GM21381 (cell line): ENCODE measurements at regions not wholly inside any gene's neighbourhood (a gene's known extent, or its start where the extent isn't known, plus 50 kb on each side); places are given as distances from the start of the nearest gene placed in this dataset.
A peak's percentile ranks its signal among the peaks of the same experiment; 100 is the strongest.
"Not testable (repeated sequence)": the region's sequence is repeated elsewhere in the genome, so short reads cannot be mapped to it uniquely, and the experiment has no call there.

Source experiments
- ATAC-seq: cut with Tn5 transposase; IDR thresholded peaks from one replicate; pipeline ENCODE4 v1.9.1; 2021; ENCODE audit warnings: mild to moderate bottlenecking, moderate library complexity; ENCODE audit not compliant: unreplicated experiment

GRCh38 chr6:113750151-113750855 lies 106.8 kb upstream of the MARCKS start:
- no peak for ATAC-seq

GRCh38 chr6:113754291-113754690 lies 102.9 kb upstream of the MARCKS start:
- no peak for ATAC-seq

GRCh38 chr6:113755449-113756289 lies 101.5 kb upstream of the MARCKS start:
- peak; percentile 70 for ATAC-seq

GRCh38 chr6:113756290-113756665 lies 100.9 kb upstream of the MARCKS start:
- ATAC-seq: no peak

- ATAC-seq: no peak
Observed at GRCh38 chr6:113758214-113758613, 98.9 kb upstream of the MARCKS start.

GRCh38 chr6:113758826-113759574 lies 98.1 kb upstream of the MARCKS start:
- ATAC-seq: no peak

GRCh38 chr6:113762641-113763040 lies 94.5 kb upstream of the MARCKS start:
- no peak for ATAC-seq

GRCh38 chr6:113763311-113763766 lies 93.8 kb upstream of the MARCKS start:
- no peak for ATAC-seq

- ATAC-seq: peak; percentile 65
Observed at GRCh38 chr6:113763876-113764275, 93.3 kb upstream of the MARCKS start.

GRCh38 chr6:113765909-113766308 lies 91.2 kb upstream of the MARCKS start:
- no peak for ATAC-seq

GRCh38 chr6:113767985-113768384 lies 89.2 kb upstream of the MARCKS start:
- ATAC-seq: no peak

- no peak for ATAC-seq
Observed at GRCh38 chr6:113772961-113773360, 84.2 kb upstream of the MARCKS start.

- no peak for ATAC-seq
Observed at GRCh38 chr6:113774127-113774825, 82.9 kb upstream of the MARCKS start.

- ATAC-seq: no peak
Observed at GRCh38 chr6:113776998-113777397, 80.1 kb upstream of the MARCKS start.

- no peak for ATAC-seq
Observed at GRCh38 chr6:113777601-113778000, 79.5 kb upstream of the MARCKS start.

GRCh38 chr6:113779656-113780055 lies 77.5 kb upstream of the MARCKS start:
- no peak for ATAC-seq

GRCh38 chr6:113782636-113783035 lies 74.5 kb upstream of the MARCKS start:
- ATAC-seq: no peak

GRCh38 chr6:113786168-113786567 lies 71.0 kb upstream of the MARCKS start:
- no peak for ATAC-seq

GRCh38 chr6:113788586-113788985 lies 68.6 kb upstream of the MARCKS start:
- ATAC-seq: no peak

GRCh38 chr6:113791225-113791624 lies 65.9 kb upstream of the MARCKS start:
- ATAC-seq: not testable (repeated sequence)

GRCh38 chr6:113795371-113795770 lies 61.8 kb upstream of the MARCKS start:
- ATAC-seq: not testable (repeated sequence)
